Caco-2 (cell line): ENCODE measurements at regions not wholly inside any gene's neighbourhood (a gene's known extent, or its start where the extent isn't known, plus 50 kb on each side); places are given as distances from the start of the nearest gene placed in this dataset.

Experiments
- BruUV-seq: library from RNA; stranded (reverse); fragments of 400-500 nt; replicated peaks from 2 replicates; lab custom pipeline; 2021; lab: Mats Ljungman, UMichigan
- CTCF ChIA-PET: fragments of 300-600 bp; sonication (Branson Sonifier 250); formaldehyde crosslinking; loops from one replicate; lab custom pipeline; 2022; ENCODE audit warnings: antibody characterized with exemption; lab: Charles Lee
- POLR2A ChIA-PET: fragments of 300-600 bp; sonication (Branson Sonifier 250); formaldehyde crosslinking; loops from one replicate; lab custom pipeline; 2022; ENCODE audit warnings: antibody characterized with exemption; lab: Charles Lee
- DNase-seq, 2 experiments: peaks; one replicate each; pipeline versions ENCODE4 v3.0.0 to v3.0.0-alpha.2; 2020 to 2022
- H3K27me3 ChIP-seq: replicated peaks from 2 replicates; pipeline ENCODE4 v1.6.0; 2011; ENCODE audit warnings: low read length; ENCODE audit not compliant: control insufficient read depth, insufficient read depth
- H3K36me3 ChIP-seq: 2 replicates; pipeline ENCODE4 v1.5.1; 2011; ENCODE audit warnings: low read length; ENCODE audit not compliant: control insufficient read depth, insufficient read depth
- H3K4me1 ChIP-seq: fragments of 250-450 bp; sonication (Bioruptor Pico); 2 replicates; pipeline ENCODE4 v1.5.1; 2020; ENCODE audit warnings: mild to moderate bottlenecking
- H3K4me3 ChIP-seq: 2 replicates; pipeline ENCODE4 v1.5.1; 2011; ENCODE audit warnings: low read depth, mild to moderate bottlenecking, control low read depth, low read length
- H3K9me3 ChIP-seq: fragments of 250-450 bp; sonication (Bioruptor Pico); 2 replicates; pipeline ENCODE4 v1.5.1; 2020; ENCODE audit warnings: mild to moderate bottlenecking, moderate library complexity
- H3K27ac Mint-ChIP-seq: one replicate; pipeline ENCODE4 v1.8.0; 2022; ENCODE audit warnings: mixed read lengths; ENCODE audit not compliant: unreplicated experiment
- H3K27me3 Mint-ChIP-seq: one replicate; pipeline ENCODE4 v1.8.0; 2022; ENCODE audit warnings: mixed read lengths; ENCODE audit not compliant: insufficient read depth, unreplicated experiment
- H3K36me3 Mint-ChIP-seq: one replicate; pipeline ENCODE4 v1.8.0; 2022; ENCODE audit warnings: mild to moderate bottlenecking, mixed read lengths; ENCODE audit not compliant: insufficient read depth, unreplicated experiment
- H3K4me1 Mint-ChIP-seq: one replicate; pipeline ENCODE4 v1.8.0; 2022; ENCODE audit warnings: low read depth, mixed read lengths; ENCODE audit not compliant: unreplicated experiment
- H3K4me3 Mint-ChIP-seq: one replicate; pipeline ENCODE4 v1.8.0; 2022; ENCODE audit warnings: mild to moderate bottlenecking, moderate library complexity, mixed read lengths; ENCODE audit not compliant: unreplicated experiment
- H3K9me3 Mint-ChIP-seq: one replicate; pipeline ENCODE4 v1.8.0; 2022; ENCODE audit warnings: mixed read lengths; ENCODE audit not compliant: unreplicated experiment
- CTCF ChIP-seq, 2 experiments: fragments of 200-600 bp in 1 of 2; IDR thresholded peaks; 1 replicate in 1 of 2; 2 replicates in 1 of 2; pipeline versions ENCODE4 v1.5.1 to v1.8.0; 2011 to 2022; ENCODE audit warnings: antibody characterized with exemption in 1 of 2, control low read depth in 1 of 2, inconsistent platforms in 1 of 2, low read depth in 1 of 2, low read length in 1 of 2, mild to moderate bottlenecking in 1 of 2, moderate library complexity in 1 of 2; ENCODE audit not compliant: insufficient read depth in 1 of 2, severe bottlenecking in 1 of 2, unreplicated experiment in 1 of 2
- intact Hi-C: fragments of 100-400 bp; cut with micrococcal nuclease; formaldehyde crosslinking; loops from one replicate; pipeline ENCODE4 v1.10.0; 2022; ENCODE audit not compliant: unreplicated experiment

GRCh38 chr21:24823247-24823646 lies 784.0 kb downstream of the MRPL39 start:
- no peak overlapping the region for H3K27ac Mint-ChIP-seq

GRCh38 chr21:24785033-24785432 lies 822.2 kb downstream of the MRPL39 start:
- no peak overlapping the region for H3K4me3 Mint-ChIP-seq
- TF ChIP-seq CTCF (IDR thresholded peaks at IDR 0.05; ENCODE audit: insufficient read depth in 1 of 2, low read depth in 1 of 2, low read length in 1 of 2, severe bottlenecking in 1 of 2, unreplicated experiment in 1 of 2), result no peak
- CTCF ChIA-PET, result no interaction called here

More at GRCh38 chr21:24823247-24823646, 784.0 kb downstream of the MRPL39 start:
- no TSS peak for BruUV-seq
- no peak overlapping the region for H3K4me3 Mint-ChIP-seq
- CTCF ChIA-PET, result no interaction called here
- Histone ChIP-seq H3K4me3 (no peak overlapping the region), H3K27me3 (no peaks in the 10 kb centered on the region), H3K4me1 (no peaks in the 10 kb centered on the region), H3K36me3 (no peaks in the 10 kb centered on the region), H3K9me3 (no peaks in the 10 kb centered on the region)
- POLR2A ChIA-PET, result no interaction called here
- no peaks in the 10 kb centered on the region for H3K9me3 Mint-ChIP-seq
- intact Hi-C loops, result no loop called here
- no peaks in the 10 kb centered on the region for H3K36me3 Mint-ChIP-seq
- H3K4me1 Mint-ChIP-seq, result no peaks in the 10 kb centered on the region
- TF ChIP-seq CTCF (IDR thresholded peaks at IDR 0.05; ENCODE audit: insufficient read depth in 1 of 2, low read depth in 1 of 2, low read length in 1 of 2, severe bottlenecking in 1 of 2, unreplicated experiment in 1 of 2), result no peak
- no peak for DNase-seq
- no peaks in the 10 kb centered on the region for H3K27me3 Mint-ChIP-seq

GRCh38 chr21:24781146-24781545 lies 826.1 kb downstream of the MRPL39 start:
- no peak for DNase-seq
- no TSS peak for BruUV-seq
- Mint-ChIP-seq H3K9me3 (no peaks in the 10 kb centered on the region), H3K4me1 (no peaks in the 10 kb centered on the region), H3K27ac (no peak overlapping the region), H3K27me3 (peaks cover 3% of the 10 kb centered on the region), H3K4me3 (no peak overlapping the region), H3K36me3 (no peaks in the 10 kb centered on the region)
- no peaks in the 10 kb centered on the region for H3K36me3 ChIP-seq
- ChIA-PET POLR2A (no interaction called here), CTCF (no interaction called here)
- no peaks in the 10 kb centered on the region for H3K9me3 ChIP-seq
- H3K4me3 ChIP-seq, result no peak overlapping the region
- no peaks in the 10 kb centered on the region for H3K4me1 ChIP-seq
- H3K27me3 ChIP-seq, result no peaks in the 10 kb centered on the region
- intact Hi-C loops, result no loop called here
- TF ChIP-seq CTCF (IDR thresholded peaks at IDR 0.05; ENCODE audit: insufficient read depth in 1 of 2, low read depth in 1 of 2, low read length in 1 of 2, severe bottlenecking in 1 of 2, unreplicated experiment in 1 of 2), result no peak

More at GRCh38 chr21:24785033-24785432, 822.2 kb downstream of the MRPL39 start:
- Mint-ChIP-seq H3K27me3 (no peaks in the 10 kb centered on the region), H3K36me3 (no peaks in the 10 kb centered on the region), H3K9me3 (no peaks in the 10 kb centered on the region), H3K27ac (no peak overlapping the region), H3K4me1 (no peaks in the 10 kb centered on the region)
- Histone ChIP-seq H3K9me3 (no peaks in the 10 kb centered on the region), H3K36me3 (no peaks in the 10 kb centered on the region), H3K27me3 (no peaks in the 10 kb centered on the region), H3K4me1 (no peaks in the 10 kb centered on the region), H3K4me3 (no peak overlapping the region)
- no TSS peak for BruUV-seq
- intact Hi-C loops, result no loop called here
- POLR2A ChIA-PET, result no interaction called here
- DNase-seq, result no peak
